SKM-1 (cell line): ENCODE measurements at regions not wholly inside any gene's neighbourhood (a gene's known extent, or its start where the extent isn't known, plus 50 kb on each side); places are given as distances from the start of the nearest gene placed in this dataset.
"Not testable (repeated sequence)": the region's sequence is repeated elsewhere in the genome, so short reads cannot be mapped to it uniquely, and the experiment has no call there.

Experiments used
- DNase-seq: peaks from one replicate; lab custom pipeline; 2025; ENCODE audit not compliant: unreplicated experiment; lab: John Stamatoyannopoulos, UW

DNA sequence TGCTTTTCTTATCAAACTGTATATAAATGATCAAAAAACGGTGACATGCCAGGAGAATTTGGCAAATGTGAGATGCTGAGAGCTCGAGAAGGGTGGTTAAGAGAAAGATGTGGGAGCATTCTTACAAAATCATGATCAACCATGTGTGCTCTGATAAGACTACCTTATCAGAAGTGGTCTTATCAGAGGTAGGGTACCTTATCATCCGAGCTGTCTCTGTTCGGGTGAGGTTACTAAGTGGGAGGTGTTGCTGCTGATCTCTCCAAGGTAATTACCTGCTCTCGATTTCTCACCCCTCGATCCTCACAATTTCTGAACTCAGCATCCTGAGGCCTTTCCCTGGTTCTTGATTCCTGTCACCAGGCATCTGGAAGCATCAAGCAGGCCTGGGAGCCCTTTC lies 813.0 kb upstream of the ID2 start:
- no peak for DNase-seq

- not testable (repeated sequence) for DNase-seq
Measured at GRCh38 chr2:7876445-7876844, 805.4 kb upstream of the ID2 start.

GRCh38 chr2:7878266-7878665 lies 803.6 kb upstream of the ID2 start:
- not testable (repeated sequence) for DNase-seq

- DNase-seq, result no peak
Measured at GRCh38 chr2:7878786-7879482, 802.9 kb upstream of the ID2 start.

GRCh38 chr2:7879483-7879835 lies 802.4 kb upstream of the ID2 start:
- no peak for DNase-seq

DNA sequence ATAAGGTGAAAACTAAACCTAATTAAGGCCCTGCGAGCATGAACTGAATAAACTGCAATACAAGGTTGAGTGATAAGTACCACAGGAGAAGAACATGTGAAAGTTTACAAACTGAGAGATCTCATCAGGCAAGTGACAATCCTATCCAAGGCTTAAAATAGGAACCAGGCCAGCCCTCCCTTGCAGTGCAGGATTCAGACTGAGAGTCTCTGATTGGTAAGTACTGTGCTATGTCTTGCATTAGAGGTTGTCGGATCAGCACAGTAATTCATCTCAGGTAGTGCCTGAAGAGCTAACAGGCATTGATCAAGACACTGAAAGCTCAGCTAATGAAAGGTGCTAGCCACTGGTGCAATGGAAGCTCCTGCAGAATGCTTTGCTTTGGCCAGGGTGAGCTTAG lies 801.7 kb upstream of the ID2 start:
- DNase-seq, result no peak

DNA sequence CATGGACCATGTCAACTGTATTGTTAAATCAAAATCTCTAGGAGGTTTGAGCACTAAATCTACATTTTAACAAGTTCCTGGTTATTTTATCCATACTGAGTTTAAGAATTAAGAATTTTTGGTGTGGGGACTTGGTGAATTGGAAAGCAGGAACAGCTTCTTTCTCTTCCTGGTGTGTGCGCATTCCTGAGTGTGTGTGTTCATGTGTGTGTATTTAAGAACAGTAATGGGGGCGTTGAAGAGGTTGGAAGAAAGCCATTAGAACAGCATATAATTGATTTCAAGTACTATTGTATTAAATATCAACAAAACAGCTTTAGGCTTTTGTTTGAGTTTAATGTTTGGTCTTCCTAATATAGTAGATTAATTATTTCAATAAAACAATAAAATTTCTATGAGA lies 801.3 kb upstream of the ID2 start:
- DNase-seq, result no peak

GRCh38 chr2:7881063-7881462 lies 800.8 kb upstream of the ID2 start:
- no peak for DNase-seq

- DNase-seq, result no peak
Measured at GRCh38 chr2:7881466-7881865, 800.4 kb upstream of the ID2 start.

DNA sequence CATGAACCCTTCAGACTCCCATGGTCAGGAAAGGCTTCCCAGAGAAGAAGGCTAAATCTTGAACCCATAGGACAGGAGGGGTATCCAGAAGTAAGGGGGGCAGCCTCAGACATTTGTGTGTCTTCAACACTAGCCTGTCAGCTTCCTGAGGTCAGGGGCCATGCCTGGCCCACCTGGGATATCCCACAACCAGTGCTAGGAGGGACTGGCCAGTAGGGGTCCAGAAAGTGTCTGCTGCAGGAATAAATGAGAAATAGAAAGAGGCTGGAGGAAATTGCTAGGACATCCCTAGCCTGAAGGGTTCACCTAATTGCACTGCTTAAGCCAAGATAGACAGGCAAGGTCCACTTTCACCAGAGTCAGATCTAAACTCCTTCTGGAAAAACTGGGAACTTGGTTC lies 799.6 kb upstream of the ID2 start:
- no peak for DNase-seq

GRCh38 chr2:7884338-7884737 lies 797.5 kb upstream of the ID2 start:
- no peak for DNase-seq

GRCh38 chr2:7886666-7887065 lies 795.2 kb upstream of the ID2 start:
- DNase-seq, result no peak

- no peak for DNase-seq
Measured at GRCh38 chr2:7887441-7887840, 794.4 kb upstream of the ID2 start.

DNA sequence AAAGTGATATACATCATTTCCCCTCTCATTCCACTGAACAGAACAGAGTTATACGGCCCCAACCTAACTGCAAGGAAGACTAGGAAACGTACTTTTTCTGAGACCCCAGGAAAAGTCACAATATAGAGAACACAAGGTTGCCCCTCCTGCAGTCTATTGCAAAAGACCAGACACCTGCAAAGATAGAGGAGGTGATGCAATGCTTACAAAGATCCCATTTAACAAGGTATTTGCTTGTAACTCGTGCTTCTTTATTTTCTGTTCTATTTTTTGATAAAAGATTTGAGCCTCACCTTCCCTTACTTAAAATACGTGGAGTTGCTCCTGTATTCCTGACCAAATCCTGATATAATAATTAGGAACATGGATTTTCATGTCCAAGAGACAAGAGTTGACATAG lies 793.0 kb upstream of the ID2 start:
- DNase-seq, result no peak

DNA sequence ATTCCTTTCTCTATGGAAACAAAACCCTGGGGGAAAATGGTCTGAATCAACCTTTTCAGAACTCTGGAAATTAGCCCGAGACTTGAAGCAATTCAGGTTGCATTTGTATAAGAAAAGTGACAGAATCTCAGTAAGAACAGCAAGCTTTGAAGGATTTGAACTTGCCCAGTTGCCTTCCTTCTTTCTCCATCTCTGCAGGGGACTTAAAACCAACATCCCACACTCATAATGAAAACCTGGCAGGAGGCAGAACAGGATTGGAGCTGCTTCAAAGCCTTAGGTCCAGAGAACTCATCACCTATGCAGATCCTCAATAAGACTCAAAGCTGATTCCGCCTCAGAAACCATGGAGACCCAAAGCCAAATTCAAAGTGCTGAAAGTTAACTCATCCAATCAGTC lies 790.5 kb upstream of the ID2 start:
- DNase-seq, result no peak

GRCh38 chr2:7895289-7895688 lies 786.6 kb upstream of the ID2 start:
- DNase-seq, result no peak

GRCh38 chr2:7896940-7897487 lies 784.8 kb upstream of the ID2 start:
- no peak for DNase-seq

- no peak for DNase-seq
Measured at GRCh38 chr2:7899241-7899640, 782.6 kb upstream of the ID2 start.

- DNase-seq, result no peak
Measured at GRCh38 chr2:7899923-7900322, 781.9 kb upstream of the ID2 start.

DNA sequence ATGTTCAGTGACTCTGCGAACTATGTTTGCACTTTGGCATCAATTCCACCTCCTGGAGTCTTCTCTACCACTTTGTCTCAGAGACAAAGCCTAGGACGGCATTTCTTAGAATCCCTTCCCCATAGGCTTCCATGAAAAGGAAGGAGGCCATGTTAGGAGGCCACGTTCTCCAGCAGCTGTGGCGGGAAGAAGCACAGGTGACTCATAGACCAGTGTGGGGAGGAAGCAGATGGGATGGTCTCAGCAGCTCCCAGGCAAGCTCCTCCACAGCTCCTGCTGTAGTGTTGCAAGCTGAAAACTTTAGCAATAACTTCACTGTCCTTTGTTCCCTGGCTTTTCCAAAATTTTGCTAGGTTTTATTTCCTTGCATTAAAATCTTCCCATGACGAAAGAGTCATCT lies 781.3 kb upstream of the ID2 start:
- no peak for DNase-seq

- no peak for DNase-seq
Measured at GRCh38 chr2:7902251-7902765, 779.5 kb upstream of the ID2 start.

DNA sequence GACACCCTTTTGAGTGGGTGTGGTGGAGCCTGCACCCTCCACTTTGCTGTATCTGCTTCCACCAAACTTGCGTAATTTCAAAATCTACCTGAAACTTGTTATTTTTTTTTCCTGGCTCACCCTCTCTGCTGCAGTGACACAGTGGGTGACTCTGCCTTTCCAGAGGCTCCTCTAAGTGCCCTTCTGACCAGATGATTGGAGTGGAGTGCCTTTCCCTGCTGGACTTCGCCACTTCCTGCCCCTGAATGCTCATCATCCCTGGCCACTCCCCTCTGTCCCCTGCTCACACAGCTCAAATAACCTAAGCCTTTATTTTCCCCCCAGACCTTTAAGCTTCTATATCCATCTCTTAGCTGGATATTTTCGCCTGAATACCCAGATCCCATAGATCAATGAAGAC lies 777.5 kb upstream of the ID2 start:
- no peak for DNase-seq

GRCh38 chr2:7905756-7906155 lies 776.1 kb upstream of the ID2 start:
- DNase-seq, result no peak
